ENCODE measurements at regions not wholly inside any gene's neighbourhood (a gene's known extent, or its start where the extent isn't known, plus 50 kb on each side); places are given as distances from the start of the nearest gene placed in this dataset.

DNA sequence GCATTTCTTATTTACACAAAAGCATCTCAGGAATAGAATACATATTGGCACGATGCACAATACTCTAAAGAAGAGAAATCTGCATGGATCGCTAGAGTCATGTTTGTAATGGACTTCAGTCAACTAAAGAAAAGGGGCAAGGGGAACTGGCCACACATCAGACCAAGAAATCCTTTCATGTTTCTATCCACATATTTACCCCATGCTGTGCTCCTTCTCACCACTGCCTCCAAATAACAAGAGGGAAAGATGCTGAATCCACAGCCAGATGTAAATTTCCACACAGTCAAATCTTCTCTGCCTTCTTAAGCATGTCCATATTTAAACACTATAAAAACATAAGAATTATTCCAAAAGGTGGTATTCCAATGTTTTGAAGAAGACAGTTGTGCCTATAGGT lies 67.6 kb downstream of the COX18 start:
- H3K4me2 ChIP-seq (ENCODE audit: low read depth, low read length, poor library complexity, severe bottlenecking), result no peak overlapping the region
- no peaks in the 10 kb centered on the region for H3K79me2 ChIP-seq (ENCODE audit: insufficient read depth, low read length)
- H2AFZ ChIP-seq (ENCODE audit: low read depth, low read length, severe bottlenecking), result no peak overlapping the region
- H3K27ac ChIP-seq (ENCODE audit: low read depth, low read length), result no peak overlapping the region
- H4K20me1 ChIP-seq (ENCODE audit: low read depth, low read length), result no peaks in the 10 kb centered on the region
- H3K4me3 ChIP-seq (ENCODE audit: insufficient read depth, low read length, poor library complexity, severe bottlenecking), result no peak overlapping the region
- H3K9me3 ChIP-seq (ENCODE audit: insufficient read depth, low read length), result no peaks in the 10 kb centered on the region
- TF ChIP-seq, protein P1, sequence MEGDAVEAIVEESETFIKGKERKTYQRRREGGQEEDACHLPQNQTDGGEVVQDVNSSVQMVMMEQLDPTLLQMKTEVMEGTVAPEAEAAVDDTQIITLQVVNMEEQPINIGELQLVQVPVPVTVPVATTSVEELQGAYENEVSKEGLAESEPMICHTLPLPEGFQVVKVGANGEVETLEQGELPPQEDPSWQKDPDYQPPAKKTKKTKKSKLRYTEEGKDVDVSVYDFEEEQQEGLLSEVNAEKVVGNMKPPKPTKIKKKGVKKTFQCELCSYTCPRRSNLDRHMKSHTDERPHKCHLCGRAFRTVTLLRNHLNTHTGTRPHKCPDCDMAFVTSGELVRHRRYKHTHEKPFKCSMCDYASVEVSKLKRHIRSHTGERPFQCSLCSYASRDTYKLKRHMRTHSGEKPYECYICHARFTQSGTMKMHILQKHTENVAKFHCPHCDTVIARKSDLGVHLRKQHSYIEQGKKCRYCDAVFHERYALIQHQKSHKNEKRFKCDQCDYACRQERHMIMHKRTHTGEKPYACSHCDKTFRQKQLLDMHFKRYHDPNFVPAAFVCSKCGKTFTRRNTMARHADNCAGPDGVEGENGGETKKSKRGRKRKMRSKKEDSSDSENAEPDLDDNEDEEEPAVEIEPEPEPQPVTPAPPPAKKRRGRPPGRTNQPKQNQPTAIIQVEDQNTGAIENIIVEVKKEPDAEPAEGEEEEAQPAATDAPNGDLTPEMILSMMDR (IDR thresholded peaks at IDR 0.05; ENCODE audit: insufficient read depth, low read length, poor library complexity, severe bottlenecking), result no peak
- TF ChIP-seq EZH2phosphoT487 (conservative IDR thresholded peaks at IDR 0.05; ENCODE audit: low read length), result no peak
- no peak overlapping the region for H3K9ac ChIP-seq (ENCODE audit: low read length)
- H3K9me2 ChIP-seq (replicated peaks; ENCODE audit: insufficient read depth, low read length), result no peaks in the 10 kb centered on the region
- H3K27me3 ChIP-seq (ENCODE audit: low read length), result no peaks in the 10 kb centered on the region
- no peaks in the 10 kb centered on the region for H3K36me3 ChIP-seq (ENCODE audit: low read length)
- H3F3A ChIP-seq (ENCODE audit: insufficient read depth), result no peaks in the 10 kb centered on the region

DNA sequence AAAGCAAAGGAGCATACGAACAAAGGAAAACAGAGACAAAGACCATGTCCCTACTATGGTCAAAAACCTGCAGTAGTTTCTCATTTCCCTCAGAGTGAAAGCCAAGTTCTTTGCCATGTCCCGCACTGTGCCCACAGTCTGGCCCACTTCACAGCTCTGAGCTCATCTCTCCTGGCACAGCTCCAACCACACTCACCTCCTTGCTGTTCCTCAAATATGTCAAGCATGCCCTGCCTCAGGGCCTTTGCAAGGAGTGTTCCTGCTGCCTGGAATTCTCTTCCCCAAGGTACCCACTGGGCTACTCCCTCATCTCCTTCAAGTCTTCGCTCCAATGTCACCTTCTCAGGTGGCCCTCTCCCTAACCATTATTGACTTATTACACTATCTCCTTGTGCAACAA lies 72.1 kb downstream of the COX18 start:
- no peak for TF ChIP-seq EZH2phosphoT487 (conservative IDR thresholded peaks at IDR 0.05; ENCODE audit: low read length)
- TF ChIP-seq, protein P1 (IDR thresholded peaks at IDR 0.05; ENCODE audit: insufficient read depth, low read length, poor library complexity, severe bottlenecking), result no peak

DNA sequence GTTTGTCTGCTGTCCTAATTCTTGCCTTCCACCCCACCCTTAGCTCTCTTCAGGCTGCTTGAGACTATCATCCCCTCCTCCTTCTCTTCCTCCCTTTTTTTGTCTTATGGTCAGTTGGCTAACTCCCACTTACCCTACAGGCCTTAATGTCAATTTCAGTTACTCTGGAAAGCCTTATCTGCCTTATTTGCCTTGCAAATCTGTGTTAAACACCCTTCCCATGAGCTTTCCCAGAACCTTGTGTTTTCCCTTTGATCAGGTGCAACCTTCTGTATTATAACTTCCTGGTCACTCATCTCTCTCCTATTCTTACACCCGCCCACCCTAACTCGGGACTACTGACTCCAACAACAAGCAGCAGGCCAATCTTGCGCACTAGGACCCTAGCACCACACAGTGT lies 74.8 kb downstream of the COX18 start:
- Histone ChIP-seq H3K9me2 (replicated peaks; ENCODE audit: insufficient read depth, low read length) (no peaks in the 10 kb centered on the region), H3K9me3 (ENCODE audit: insufficient read depth, low read length) (no peaks in the 10 kb centered on the region), H3K9ac (ENCODE audit: low read length) (no peak overlapping the region), H3K27ac (ENCODE audit: low read depth, low read length) (no peak overlapping the region), H2AFZ (ENCODE audit: low read depth, low read length, severe bottlenecking) (no peak overlapping the region), H3K79me2 (ENCODE audit: insufficient read depth, low read length) (no peaks in the 10 kb centered on the region), H4K20me1 (ENCODE audit: low read depth, low read length) (no peaks in the 10 kb centered on the region), H3K36me3 (ENCODE audit: low read length) (no peaks in the 10 kb centered on the region), H3K4me3 (ENCODE audit: insufficient read depth, low read length, poor library complexity, severe bottlenecking) (no peak overlapping the region), H3F3A (ENCODE audit: insufficient read depth) (no peaks in the 10 kb centered on the region), H3K27me3 (ENCODE audit: low read length) (no peaks in the 10 kb centered on the region), H3K4me2 (ENCODE audit: low read depth, low read length, poor library complexity, severe bottlenecking) (no peak overlapping the region)
- no peak for TF ChIP-seq EZH2phosphoT487 (conservative IDR thresholded peaks at IDR 0.05; ENCODE audit: low read length)
- TF ChIP-seq, protein P1 (IDR thresholded peaks at IDR 0.05; ENCODE audit: insufficient read depth, low read length, poor library complexity, severe bottlenecking), result no peak

More for the DNA sequence above, 72.1 kb downstream of the COX18 start:
- Histone ChIP-seq H4K20me1 (ENCODE audit: low read depth, low read length) (no peaks in the 10 kb centered on the region), H3K4me3 (ENCODE audit: insufficient read depth, low read length, poor library complexity, severe bottlenecking) (no peak overlapping the region), H3K27ac (ENCODE audit: low read depth, low read length) (no peak overlapping the region), H3F3A (ENCODE audit: insufficient read depth) (no peaks in the 10 kb centered on the region), H3K36me3 (ENCODE audit: low read length) (no peaks in the 10 kb centered on the region), H3K9me3 (ENCODE audit: insufficient read depth, low read length) (no peaks in the 10 kb centered on the region), H3K27me3 (ENCODE audit: low read length) (no peaks in the 10 kb centered on the region), H3K4me2 (ENCODE audit: low read depth, low read length, poor library complexity, severe bottlenecking) (no peak overlapping the region), H3K79me2 (ENCODE audit: insufficient read depth, low read length) (no peaks in the 10 kb centered on the region), H2AFZ (ENCODE audit: low read depth, low read length, severe bottlenecking) (no peak overlapping the region), H3K9ac (ENCODE audit: low read length) (no peak overlapping the region), H3K9me2 (replicated peaks; ENCODE audit: insufficient read depth, low read length) (no peaks in the 10 kb centered on the region)

All from SU-DHL-6 (cell line).